SU-DHL-6 (cell line): ENCODE measurements at regions not wholly inside any gene's neighbourhood (a gene's known extent, or its start where the extent isn't known, plus 50 kb on each side); places are given as distances from the start of the nearest gene placed in this dataset.

Experiments used
- EZH2phosphoT487 ChIP-seq: fragments of 200-600 bp; sonication (generic), shearing (Covaris generic); conservative IDR thresholded peaks from 2 replicates; pipeline ENCODE4 v1.6.1; 2018; ENCODE audit warnings: mild to moderate bottlenecking, antibody characterized with exemption, low read length, moderate library complexity, mixed read lengths
- TF ChIP-seq, protein P1 (sequence below): fragments of 200-600 bp; sonication (generic); IDR thresholded peaks from one replicate; pipeline ENCODE4 v1.5.1; 2017; ENCODE audit warnings: antibody characterized with exemption, mild to moderate bottlenecking, low read length, moderate library complexity; ENCODE audit not compliant: insufficient read depth, poor library complexity, severe bottlenecking

GRCh38 chr2:731711-732110, 54.5 kb upstream of the TMEM18 start:
- TF ChIP-seq, protein P1, sequence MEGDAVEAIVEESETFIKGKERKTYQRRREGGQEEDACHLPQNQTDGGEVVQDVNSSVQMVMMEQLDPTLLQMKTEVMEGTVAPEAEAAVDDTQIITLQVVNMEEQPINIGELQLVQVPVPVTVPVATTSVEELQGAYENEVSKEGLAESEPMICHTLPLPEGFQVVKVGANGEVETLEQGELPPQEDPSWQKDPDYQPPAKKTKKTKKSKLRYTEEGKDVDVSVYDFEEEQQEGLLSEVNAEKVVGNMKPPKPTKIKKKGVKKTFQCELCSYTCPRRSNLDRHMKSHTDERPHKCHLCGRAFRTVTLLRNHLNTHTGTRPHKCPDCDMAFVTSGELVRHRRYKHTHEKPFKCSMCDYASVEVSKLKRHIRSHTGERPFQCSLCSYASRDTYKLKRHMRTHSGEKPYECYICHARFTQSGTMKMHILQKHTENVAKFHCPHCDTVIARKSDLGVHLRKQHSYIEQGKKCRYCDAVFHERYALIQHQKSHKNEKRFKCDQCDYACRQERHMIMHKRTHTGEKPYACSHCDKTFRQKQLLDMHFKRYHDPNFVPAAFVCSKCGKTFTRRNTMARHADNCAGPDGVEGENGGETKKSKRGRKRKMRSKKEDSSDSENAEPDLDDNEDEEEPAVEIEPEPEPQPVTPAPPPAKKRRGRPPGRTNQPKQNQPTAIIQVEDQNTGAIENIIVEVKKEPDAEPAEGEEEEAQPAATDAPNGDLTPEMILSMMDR = no peak
- no peak for TF ChIP-seq EZH2phosphoT487
